Vagina (tissue), 2 donors: ENCODE measurements at regions not wholly inside any gene's neighbourhood (a gene's known extent, or its start where the extent isn't known, plus 50 kb on each side); places are given as distances from the start of the nearest gene placed in this dataset.

Experiments used
- DNase-seq, 2 donors: peaks; one replicate each; pipeline ENCODE4 v3.0.0-alpha.2; 2017; ENCODE audit errors: extremely low spot score in 2 of 2
- H3K27ac ChIP-seq: fragments of 200-600 bp; sonication (generic); one replicate; pipeline ENCODE4 v1.5.1; 2019
- H3K27me3 ChIP-seq: fragments of 200-600 bp; sonication (generic); one replicate; pipeline ENCODE4 v1.5.1; 2019
- H3K36me3 ChIP-seq, 2 donors: fragments of 200-600 bp; sonication (generic); one replicate each; pipeline ENCODE4 v1.5.1; 2017 to 2019
- H3K4me1 ChIP-seq: fragments of 200-600 bp; sonication (generic); one replicate; pipeline ENCODE4 v1.5.1; 2019
- H3K4me3 ChIP-seq, 2 donors: fragments of 200-600 bp; sonication (generic); 1 replicate in 1 of 2; 2 replicates in 1 of 2; pipeline ENCODE4 v1.5.1; 2016 to 2019
- H3K9me3 ChIP-seq: fragments of 200-600 bp; sonication (generic); one replicate; pipeline ENCODE4 v1.5.1; 2019
- POLR2A ChIP-seq, 2 donors: fragments of 450-650 bp; IDR thresholded peaks; one replicate each; pipeline ENCODE4 v1.6.1; 2017; ENCODE audit warnings: antibody characterized with exemption in 2 of 2, mild to moderate bottlenecking in 2 of 2, moderate library complexity in 2 of 2
- POLR2AphosphoS5 ChIP-seq, 2 donors: sonication (generic); formaldehyde crosslinking; IDR thresholded peaks; one replicate each; pipeline ENCODE4 v1.9.0; 2017; ENCODE audit warnings: antibody characterized with exemption in 2 of 2, mild to moderate bottlenecking in 2 of 2, low read depth in 1 of 2; ENCODE audit not compliant: insufficient read depth in 1 of 2
- intact Hi-C: fragments of 100-400 bp; cut with DNase I; formaldehyde crosslinking; loops from one replicate; pipeline ENCODE4 v1.15.1; 2023
- TF ChIP-seq, protein P1 (sequence below), 3 experiments: fragments of 450-650 bp in 2 of 3; fragments of 200-600 bp in 1 of 3; sonication (generic) in 1 of 3; IDR thresholded peaks; one replicate each; pipeline ENCODE4 v1.5.1; 2017 to 2019; ENCODE audit warnings: antibody characterized with exemption in 3 of 3, mild to moderate bottlenecking in 2 of 3, moderate library complexity in 2 of 3

DNA sequence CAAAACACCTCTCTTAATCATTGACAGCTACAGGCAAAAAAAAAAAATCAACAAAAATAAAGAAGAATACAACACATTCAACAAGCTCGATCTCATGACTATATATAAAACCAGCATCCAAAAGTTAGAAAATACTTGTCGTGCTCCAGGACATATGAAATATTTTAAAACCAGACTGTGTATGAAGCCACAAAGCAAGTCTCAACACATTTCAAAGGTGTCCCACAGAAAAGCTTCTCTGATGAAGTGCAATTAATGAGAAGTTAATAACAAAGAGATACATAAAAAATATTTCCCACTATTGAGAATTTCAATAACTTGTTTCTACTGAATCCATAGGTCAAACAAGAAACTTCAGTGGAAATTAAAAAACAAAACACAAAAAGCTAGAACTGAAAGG, 178.7 kb downstream of the PLK2 start:
- Histone ChIP-seq H3K27ac (no peak overlapping the region), H3K27me3 (no peaks in the 10 kb centered on the region), H3K4me3 (no peak overlapping the region), H3K4me1 (no peaks in the 10 kb centered on the region), H3K9me3 (no peaks in the 10 kb centered on the region), H3K36me3 (no peaks in the 10 kb centered on the region)
- no peak for DNase-seq
- no peak for TF ChIP-seq POLR2AphosphoS5 (IDR thresholded peaks at IDR 0.05; ENCODE audit: insufficient read depth in 1 of 2, low read depth in 1 of 2)
- TF ChIP-seq, protein P1, sequence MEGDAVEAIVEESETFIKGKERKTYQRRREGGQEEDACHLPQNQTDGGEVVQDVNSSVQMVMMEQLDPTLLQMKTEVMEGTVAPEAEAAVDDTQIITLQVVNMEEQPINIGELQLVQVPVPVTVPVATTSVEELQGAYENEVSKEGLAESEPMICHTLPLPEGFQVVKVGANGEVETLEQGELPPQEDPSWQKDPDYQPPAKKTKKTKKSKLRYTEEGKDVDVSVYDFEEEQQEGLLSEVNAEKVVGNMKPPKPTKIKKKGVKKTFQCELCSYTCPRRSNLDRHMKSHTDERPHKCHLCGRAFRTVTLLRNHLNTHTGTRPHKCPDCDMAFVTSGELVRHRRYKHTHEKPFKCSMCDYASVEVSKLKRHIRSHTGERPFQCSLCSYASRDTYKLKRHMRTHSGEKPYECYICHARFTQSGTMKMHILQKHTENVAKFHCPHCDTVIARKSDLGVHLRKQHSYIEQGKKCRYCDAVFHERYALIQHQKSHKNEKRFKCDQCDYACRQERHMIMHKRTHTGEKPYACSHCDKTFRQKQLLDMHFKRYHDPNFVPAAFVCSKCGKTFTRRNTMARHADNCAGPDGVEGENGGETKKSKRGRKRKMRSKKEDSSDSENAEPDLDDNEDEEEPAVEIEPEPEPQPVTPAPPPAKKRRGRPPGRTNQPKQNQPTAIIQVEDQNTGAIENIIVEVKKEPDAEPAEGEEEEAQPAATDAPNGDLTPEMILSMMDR (IDR thresholded peaks at IDR 0.05), result no peak
- TF ChIP-seq POLR2A (IDR thresholded peaks at IDR 0.05), result no peak
- intact Hi-C loops, result no loop called here

DNA sequence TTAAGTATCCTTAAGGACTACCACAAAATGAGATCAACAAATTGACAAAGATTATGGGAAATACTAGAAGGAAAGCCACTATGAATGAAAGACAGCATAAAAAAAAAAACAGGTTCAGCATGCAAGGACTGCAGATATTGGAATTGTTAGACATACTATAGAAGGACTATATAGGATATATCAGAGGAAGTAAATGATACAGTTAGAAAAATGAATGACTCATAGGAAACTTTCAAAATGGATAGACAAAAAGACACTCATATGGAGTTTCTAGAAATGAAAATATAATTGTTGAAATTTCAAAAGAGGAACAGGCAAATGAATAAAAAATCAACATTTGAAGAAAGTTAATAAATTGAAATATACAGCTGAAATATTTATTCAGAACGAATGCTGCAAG, 180.6 kb downstream of the PLK2 start:
- no peak for DNase-seq
- intact Hi-C loops, result no loop called here
- no peak for TF ChIP-seq POLR2A (IDR thresholded peaks at IDR 0.05)
- TF ChIP-seq, protein P1 (IDR thresholded peaks at IDR 0.05), result no peak
- TF ChIP-seq POLR2AphosphoS5 (IDR thresholded peaks at IDR 0.05; ENCODE audit: insufficient read depth in 1 of 2, low read depth in 1 of 2), result no peak

DNA sequence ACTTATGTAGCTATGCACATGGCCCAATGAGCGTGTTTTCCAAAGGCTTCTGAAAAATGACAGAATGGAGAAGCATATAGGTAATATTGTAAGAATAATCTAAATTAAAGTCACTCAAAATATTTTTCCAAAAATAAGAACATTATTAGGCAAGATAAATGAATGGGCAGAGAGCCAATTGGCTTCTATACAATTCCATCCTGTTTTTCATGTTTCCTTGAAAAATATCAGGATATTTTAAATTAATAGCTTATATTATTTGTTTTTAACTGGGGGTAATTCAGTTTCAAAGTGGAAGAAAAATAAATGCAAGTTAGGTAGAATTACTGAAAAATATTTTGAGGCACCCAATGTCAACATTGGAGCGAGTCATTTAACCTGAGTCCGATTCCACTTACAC, 183.5 kb downstream of the PLK2 start:
- Histone ChIP-seq H3K4me3 (no peak overlapping the region), H3K9me3 (no peaks in the 10 kb centered on the region), H3K27ac (no peak overlapping the region), H3K27me3 (no peaks in the 10 kb centered on the region), H3K36me3 (no peaks in the 10 kb centered on the region), H3K4me1 (no peaks in the 10 kb centered on the region)
- DNase-seq, result no peak
- TF ChIP-seq, protein P1 (IDR thresholded peaks at IDR 0.05), result no peak
- TF ChIP-seq POLR2A (IDR thresholded peaks at IDR 0.05), result no peak
- TF ChIP-seq POLR2AphosphoS5 (IDR thresholded peaks at IDR 0.05; ENCODE audit: insufficient read depth in 1 of 2, low read depth in 1 of 2), result no peak
- intact Hi-C loops, result no loop called here

More for the DNA sequence above, 180.6 kb downstream of the PLK2 start:
- Histone ChIP-seq H3K4me3 (no peak overlapping the region), H3K27ac (no peak overlapping the region), H3K27me3 (no peaks in the 10 kb centered on the region), H3K9me3 (no peaks in the 10 kb centered on the region), H3K4me1 (no peaks in the 10 kb centered on the region), H3K36me3 (no peaks in the 10 kb centered on the region)

DNA sequence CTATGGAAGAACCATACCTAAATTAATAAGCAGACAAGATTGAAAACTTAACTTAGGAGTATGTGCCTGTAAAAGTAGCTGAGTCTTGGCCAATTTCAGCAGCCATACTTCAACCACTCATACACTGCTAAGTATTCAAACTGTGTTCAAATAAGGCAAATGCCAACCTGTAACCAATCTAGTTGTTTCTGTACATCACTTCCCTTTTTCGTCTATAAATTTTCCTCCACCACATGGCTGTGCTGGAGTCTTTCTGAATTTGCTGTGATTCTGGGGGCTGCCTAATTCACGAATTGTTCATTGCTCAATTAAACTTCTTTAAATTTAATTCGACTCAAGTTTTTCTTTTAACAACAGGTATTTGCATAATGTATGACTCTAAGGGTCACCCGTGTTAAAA, 184.4 kb downstream of the PLK2 start:
- H3K27me3 ChIP-seq, result no peaks in the 10 kb centered on the region
- no peaks in the 10 kb centered on the region for H3K9me3 ChIP-seq
- H3K4me3 ChIP-seq, result no peak overlapping the region
- TF ChIP-seq POLR2A (IDR thresholded peaks at IDR 0.05) (no peak), POLR2AphosphoS5 (IDR thresholded peaks at IDR 0.05; ENCODE audit: insufficient read depth in 1 of 2, low read depth in 1 of 2) (no peak)
- TF ChIP-seq, protein P1 (IDR thresholded peaks at IDR 0.05), result no peak
- H3K27ac ChIP-seq, result no peak overlapping the region
- intact Hi-C loops, result no loop called here
- H3K4me1 ChIP-seq, result no peaks in the 10 kb centered on the region
- no peaks in the 10 kb centered on the region for H3K36me3 ChIP-seq
- no peak for DNase-seq

DNA sequence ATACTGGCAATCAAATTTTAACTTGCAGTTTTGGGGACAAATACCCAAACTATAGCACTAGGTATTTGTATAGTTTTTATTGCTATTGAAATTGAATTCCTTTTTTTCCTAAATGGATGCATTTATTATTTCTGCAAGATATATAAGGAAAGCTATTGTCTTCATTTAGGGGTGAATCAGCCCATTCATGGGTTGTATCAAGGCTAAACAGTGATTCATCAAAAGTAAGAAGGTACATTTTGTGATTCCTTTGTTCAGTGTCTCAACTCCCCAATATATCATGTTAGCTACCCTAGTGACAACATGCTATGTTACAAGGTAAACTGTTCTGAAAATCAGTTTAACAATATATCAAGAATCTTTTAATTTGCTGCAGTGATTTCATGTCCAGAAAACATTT, 185.7 kb downstream of the PLK2 start:
- H3K4me3 ChIP-seq, result no peak overlapping the region
- no peaks in the 10 kb centered on the region for H3K9me3 ChIP-seq
- H3K27ac ChIP-seq, result no peak overlapping the region
- no peaks in the 10 kb centered on the region for H3K27me3 ChIP-seq
- no peaks in the 10 kb centered on the region for H3K4me1 ChIP-seq
- DNase-seq, result no peak
- no peak for TF ChIP-seq POLR2AphosphoS5 (IDR thresholded peaks at IDR 0.05; ENCODE audit: insufficient read depth in 1 of 2, low read depth in 1 of 2)
- TF ChIP-seq, protein P1 (IDR thresholded peaks at IDR 0.05), result no peak
- no peak for TF ChIP-seq POLR2A (IDR thresholded peaks at IDR 0.05)
- H3K36me3 ChIP-seq, result no peaks in the 10 kb centered on the region
- intact Hi-C loops, result no loop called here
